H7 (cell line): ENCODE measurements at regions not wholly inside any gene's neighbourhood (a gene's known extent, or its start where the extent isn't known, plus 50 kb on each side); places are given as distances from the start of the nearest gene placed in this dataset.

Source experiments
- DNase-seq: peaks from one replicate; pipeline ENCODE4 v3.0.0; 2012
- H3K27me3 ChIP-seq: 2 replicates; pipeline ENCODE4 v1.6.0; 2011; ENCODE audit warnings: mild to moderate bottlenecking, low read length; ENCODE audit not compliant: control insufficient read depth, insufficient read depth
- H3K36me3 ChIP-seq: replicated peaks from 2 replicates; pipeline ENCODE4 v1.5.1; 2011; ENCODE audit warnings: low read length; ENCODE audit not compliant: control insufficient read depth, insufficient read depth
- H3K4me3 ChIP-seq: 2 replicates; pipeline ENCODE4 v1.5.1; 2011; ENCODE audit warnings: low read depth, mild to moderate bottlenecking, control low read depth, low read length, moderate library complexity; ENCODE audit not compliant: insufficient read depth

- Histone ChIP-seq H3K36me3 (no peaks in the 10 kb centered on the region), H3K27me3 (no peaks in the 10 kb centered on the region), H3K4me3 (no peak overlapping the region)
- DNase-seq, result no peak
These were observed 77.1 kb upstream of the GSE1 start for GRCh38 chr16:85536073-85536410.

GRCh38 chr16:85536411-85537330 is 76.5 kb upstream of the GSE1 start:
- H3K4me3 ChIP-seq, result no peak overlapping the region
- H3K36me3 ChIP-seq, result no peaks in the 10 kb centered on the region
- H3K27me3 ChIP-seq, result no peaks in the 10 kb centered on the region
- DNase-seq, result peak; percentile 43

DNA sequence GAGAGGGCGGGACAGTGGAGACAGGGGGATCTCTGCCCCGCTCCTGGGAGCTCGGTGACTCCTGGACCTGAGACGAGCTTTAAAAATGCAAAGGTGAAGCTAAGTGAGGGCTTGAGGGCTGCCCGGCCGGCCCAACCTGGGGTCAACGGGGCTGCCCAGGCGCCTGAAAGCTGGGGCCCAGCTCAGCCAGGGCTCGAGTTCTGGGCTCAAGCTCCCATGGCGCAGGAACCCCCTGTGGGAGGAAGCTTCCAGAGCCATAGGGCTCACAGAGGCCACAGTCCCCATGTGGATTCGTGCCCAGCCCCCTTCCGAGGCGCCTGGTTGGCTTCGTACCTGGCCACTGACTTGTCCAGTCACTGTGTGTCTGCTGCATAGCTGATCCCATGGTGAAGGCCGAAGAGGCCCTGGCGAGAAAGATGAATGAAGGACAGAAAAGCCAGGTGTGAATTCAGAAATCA is 75.8 kb upstream of the GSE1 start:
- Histone ChIP-seq H3K27me3 (no peaks in the 10 kb centered on the region), H3K36me3 (no peaks in the 10 kb centered on the region), H3K4me3 (no peak overlapping the region)
- peak; percentile 65 for DNase-seq

DNA sequence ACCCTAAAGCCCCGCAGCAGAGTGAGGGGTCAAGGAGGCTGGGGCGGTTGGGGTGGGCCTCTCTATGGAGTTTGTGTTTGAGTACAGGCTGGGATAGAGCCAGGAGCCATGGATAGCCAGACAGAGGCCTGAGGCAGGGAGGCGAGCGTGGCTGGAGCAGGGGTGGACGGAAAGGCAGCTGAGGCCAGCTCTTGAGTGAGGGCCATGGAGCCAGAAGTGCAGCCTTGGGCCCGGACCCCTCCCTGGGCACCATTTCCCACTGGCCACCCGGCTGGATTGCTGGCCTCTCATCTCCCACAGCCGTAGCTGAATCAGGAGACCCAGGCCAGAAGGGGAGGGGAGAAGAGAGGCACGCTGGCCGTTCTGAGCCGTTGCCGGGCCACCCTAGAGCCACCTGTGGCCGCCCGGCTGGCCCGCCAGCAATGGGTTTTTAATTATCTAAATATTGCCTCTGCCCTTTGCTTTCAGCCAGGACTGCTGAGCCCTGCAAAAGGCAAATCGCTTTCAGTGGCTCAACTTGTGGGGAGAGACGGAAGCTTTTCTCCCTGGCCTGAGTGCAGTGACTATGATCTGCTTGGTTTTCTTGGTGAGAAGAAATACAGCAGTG is 75.2 kb upstream of the GSE1 start:
- Histone ChIP-seq H3K4me3 (no peak overlapping the region), H3K27me3 (no peaks in the 10 kb centered on the region), H3K36me3 (no peaks in the 10 kb centered on the region)
- peak; percentile 43 for DNase-seq

DNA sequence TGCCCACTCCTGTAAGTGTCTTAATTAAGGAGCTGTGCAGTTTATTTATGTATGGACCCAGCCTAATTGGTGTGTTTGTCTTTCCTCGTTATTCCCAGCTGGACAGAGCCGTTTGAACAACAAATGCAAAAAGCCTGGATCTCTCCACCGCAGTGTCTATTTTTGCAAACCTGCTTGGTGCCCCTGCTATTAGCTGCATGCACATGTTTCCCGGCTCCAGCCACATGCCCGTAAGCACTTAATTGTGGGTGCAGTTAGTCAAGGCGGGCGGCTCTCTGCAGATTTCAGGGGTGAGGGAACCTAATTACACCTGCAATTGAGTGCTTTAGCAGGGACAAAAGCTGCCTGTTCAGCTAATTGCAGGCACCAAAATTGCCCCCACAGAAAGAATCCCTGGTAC is 74.0 kb upstream of the GSE1 start:
- H3K4me3 ChIP-seq, result no peak overlapping the region
- H3K36me3 ChIP-seq, result no peaks in the 10 kb centered on the region
- H3K27me3 ChIP-seq, result no peaks in the 10 kb centered on the region
- DNase-seq, result no peak

DNA sequence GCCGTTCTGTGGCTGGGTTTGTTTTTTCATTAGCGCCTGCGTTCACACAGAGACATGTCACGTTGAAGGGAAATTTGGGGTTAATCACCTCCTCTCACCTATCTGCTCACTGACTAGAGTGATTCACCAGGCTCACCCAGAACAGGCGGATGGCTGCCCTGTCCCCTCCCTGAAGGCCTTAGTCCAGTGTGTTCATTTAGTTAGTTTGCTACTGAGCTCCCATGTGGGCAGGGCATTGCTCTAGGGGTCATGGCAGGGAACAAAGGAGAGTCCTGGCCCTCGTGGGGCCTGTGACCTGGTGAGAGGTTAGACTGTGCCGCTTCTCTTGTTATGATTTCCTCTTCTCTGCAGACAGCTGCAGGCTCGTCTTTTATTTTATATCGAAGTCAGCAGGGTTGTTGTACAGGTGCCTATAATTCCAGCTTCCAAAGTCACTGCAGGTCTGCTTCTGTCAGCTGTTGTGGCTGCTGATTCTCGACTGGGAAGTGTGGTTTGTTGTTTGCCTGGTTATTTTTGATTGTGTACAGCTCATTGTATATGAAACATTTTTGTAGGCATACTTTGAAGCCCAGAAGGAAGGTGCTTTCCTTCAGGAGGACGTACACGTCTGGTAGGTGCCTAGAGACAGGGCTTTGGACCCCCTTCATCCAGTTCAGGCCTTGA is 73.4 kb upstream of the GSE1 start:
- no peaks in the 10 kb centered on the region for H3K36me3 ChIP-seq
- H3K27me3 ChIP-seq, result no peaks in the 10 kb centered on the region
- no peak for DNase-seq
- no peak overlapping the region for H3K4me3 ChIP-seq

DNA sequence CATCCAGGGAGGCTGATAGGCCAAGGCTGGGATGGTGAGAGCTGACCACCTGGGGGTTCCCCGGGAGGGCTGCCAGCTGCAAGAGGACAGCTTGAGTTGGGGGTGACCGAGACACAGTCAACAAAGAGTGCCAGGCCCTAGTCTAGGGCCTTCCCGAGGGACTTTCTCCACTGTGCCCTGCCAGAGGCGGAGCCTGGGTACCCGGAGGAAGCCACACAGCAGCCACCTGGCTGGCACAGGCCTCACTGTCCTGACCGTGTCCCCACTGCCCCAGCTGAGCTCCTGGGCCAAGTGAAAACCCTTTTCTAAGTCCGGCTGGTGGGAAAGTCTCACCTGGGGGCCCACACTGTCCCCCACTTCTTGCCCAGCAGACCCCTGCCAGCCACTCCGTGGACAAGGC is 71.9 kb upstream of the GSE1 start:
- no peak for DNase-seq
- no peaks in the 10 kb centered on the region for H3K36me3 ChIP-seq

DNA sequence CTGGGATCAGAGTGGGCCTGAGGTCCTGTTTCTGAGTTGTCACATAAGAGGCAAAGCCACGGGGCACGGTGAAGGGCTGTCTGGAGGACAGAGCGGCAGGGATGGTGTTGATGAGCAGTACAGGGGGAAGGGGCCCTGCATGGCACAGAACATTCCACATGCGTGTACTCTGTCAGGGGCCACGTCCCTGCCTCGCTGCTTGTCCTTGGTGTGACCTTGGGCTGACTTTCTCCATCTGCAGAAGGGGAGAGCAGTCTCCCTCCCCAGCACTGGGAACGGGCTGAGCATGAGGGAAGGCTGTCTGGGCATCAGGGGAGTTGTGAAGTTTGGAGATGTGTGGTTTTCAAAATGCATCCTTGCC is 71.5 kb upstream of the GSE1 start:
- no peaks in the 10 kb centered on the region for H3K27me3 ChIP-seq
- H3K4me3 ChIP-seq, result no peak overlapping the region
- no peak for DNase-seq
- no peaks in the 10 kb centered on the region for H3K36me3 ChIP-seq

More for the DNA sequence above, 71.9 kb upstream of the GSE1 start:
- no peaks in the 10 kb centered on the region for H3K27me3 ChIP-seq
- H3K4me3 ChIP-seq, result no peak overlapping the region

DNA sequence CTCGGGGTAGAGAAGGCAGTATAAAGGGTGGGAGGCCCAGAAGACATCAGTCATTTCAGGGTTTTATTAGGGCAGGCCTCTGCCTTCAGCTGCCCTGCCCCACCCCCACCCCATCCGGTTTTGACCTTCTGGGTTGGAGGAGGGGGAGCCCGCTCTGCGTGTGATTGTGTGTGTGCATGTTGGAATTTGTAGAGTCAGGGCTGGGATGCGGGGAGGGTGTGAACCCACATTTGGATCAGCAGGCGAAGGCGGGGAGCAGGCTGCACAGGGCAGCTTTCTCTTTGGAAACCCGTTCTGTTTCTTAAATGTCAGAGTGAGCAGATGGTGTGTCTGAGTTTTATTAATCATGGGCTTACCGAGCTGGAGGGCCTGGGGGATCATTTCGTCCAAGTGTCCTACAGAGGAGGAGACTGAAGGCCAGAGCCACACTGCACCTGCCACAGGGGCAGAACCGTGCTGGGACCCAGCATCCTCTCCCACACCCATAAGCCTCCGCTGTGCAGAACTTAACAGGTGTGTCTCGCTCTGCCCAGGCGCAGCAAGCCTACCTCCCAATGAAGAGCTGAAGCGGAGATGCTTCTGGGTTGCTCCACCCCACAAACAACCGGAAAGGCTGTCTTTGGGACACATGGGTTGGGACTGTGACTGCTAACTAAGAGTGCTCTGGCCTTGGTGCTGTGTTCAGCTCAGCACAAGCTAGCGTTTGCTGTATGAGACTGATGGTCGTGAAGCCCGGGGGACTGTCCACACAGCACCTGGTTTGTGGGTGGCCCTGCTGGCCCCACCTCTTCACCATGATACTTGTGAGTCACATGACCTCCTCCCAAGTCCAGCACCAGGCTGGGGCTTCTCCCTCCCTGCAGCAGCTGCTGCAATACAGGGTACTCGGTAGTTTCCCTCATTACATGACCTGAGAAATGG is 70.9 kb upstream of the GSE1 start:
- no peak for DNase-seq
- no peak overlapping the region for H3K4me3 ChIP-seq
- H3K27me3 ChIP-seq, result no peaks in the 10 kb centered on the region
- no peaks in the 10 kb centered on the region for H3K36me3 ChIP-seq

GRCh38 chr16:85543536-85543935 is 69.6 kb upstream of the GSE1 start:
- Histone ChIP-seq H3K4me3 (no peak overlapping the region), H3K36me3 (no peaks in the 10 kb centered on the region), H3K27me3 (no peaks in the 10 kb centered on the region)
- DNase-seq, result no peak

GRCh38 chr16:85544016-85544415 is 69.1 kb upstream of the GSE1 start:
- DNase-seq, result no peak
- H3K36me3 ChIP-seq, result no peaks in the 10 kb centered on the region
- H3K27me3 ChIP-seq, result no peaks in the 10 kb centered on the region
- H3K4me3 ChIP-seq, result no peak overlapping the region

DNA sequence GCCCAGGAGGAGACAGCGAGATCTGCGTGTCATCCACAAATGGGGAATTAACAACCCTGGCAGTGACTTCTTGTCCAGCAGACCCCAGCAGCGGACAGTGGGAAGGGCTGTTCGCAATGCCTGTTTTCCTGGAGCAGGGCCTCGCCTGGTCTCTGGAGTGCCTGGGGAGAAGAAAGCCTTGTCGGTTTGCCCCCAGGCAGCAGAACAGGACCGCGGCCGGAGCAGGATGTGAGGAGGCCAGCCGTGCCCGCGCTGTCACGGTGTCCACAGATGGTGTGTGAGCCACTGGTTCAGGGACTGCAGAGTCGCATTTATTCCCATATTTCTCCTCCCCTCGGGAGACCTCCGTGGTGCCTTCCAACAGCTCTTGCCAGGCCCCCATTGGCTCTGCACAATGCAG is 68.5 kb upstream of the GSE1 start:
- no peak overlapping the region for H3K4me3 ChIP-seq
- no peaks in the 10 kb centered on the region for H3K27me3 ChIP-seq
- no peak for DNase-seq
- no peaks in the 10 kb centered on the region for H3K36me3 ChIP-seq

GRCh38 chr16:85545227-85545818 is 67.8 kb upstream of the GSE1 start:
- DNase-seq, result no peak
- Histone ChIP-seq H3K36me3 (no peaks in the 10 kb centered on the region), H3K27me3 (no peaks in the 10 kb centered on the region), H3K4me3 (no peak overlapping the region)
